Nucleus accumbens (tissue), 56 donors: ENCODE measurements at regions not wholly inside any gene's neighbourhood (a gene's known extent, or its start where the extent isn't known, plus 50 kb on each side); places are given as distances from the start of the nearest gene placed in this dataset.

Source experiments
- DNase-seq, 56 donors: peaks; one replicate each; lab custom pipeline; 2025; lab: John Stamatoyannopoulos, UW

DNA sequence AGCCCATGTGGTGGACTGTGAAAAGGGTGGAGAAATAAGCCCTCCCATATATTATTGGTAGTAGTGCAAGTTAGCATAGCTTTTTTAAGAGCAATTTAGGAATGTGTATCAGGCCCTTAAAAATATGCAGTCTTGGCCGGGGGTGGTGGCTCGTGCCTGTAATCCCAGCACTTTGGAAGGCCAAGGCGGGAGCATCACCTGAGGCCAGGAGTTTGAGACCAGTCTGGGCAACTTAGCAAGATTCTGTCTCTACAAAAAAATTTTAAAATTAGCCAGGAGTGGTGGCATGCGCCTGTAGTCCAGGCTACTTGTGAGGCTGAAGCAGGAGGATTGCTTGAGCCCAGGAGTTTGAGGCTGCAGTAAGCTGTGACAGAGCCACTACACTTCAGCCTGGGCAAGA, 64.2 kb upstream of the BCAT1 start:
- DNase-seq, result no peak

DNA sequence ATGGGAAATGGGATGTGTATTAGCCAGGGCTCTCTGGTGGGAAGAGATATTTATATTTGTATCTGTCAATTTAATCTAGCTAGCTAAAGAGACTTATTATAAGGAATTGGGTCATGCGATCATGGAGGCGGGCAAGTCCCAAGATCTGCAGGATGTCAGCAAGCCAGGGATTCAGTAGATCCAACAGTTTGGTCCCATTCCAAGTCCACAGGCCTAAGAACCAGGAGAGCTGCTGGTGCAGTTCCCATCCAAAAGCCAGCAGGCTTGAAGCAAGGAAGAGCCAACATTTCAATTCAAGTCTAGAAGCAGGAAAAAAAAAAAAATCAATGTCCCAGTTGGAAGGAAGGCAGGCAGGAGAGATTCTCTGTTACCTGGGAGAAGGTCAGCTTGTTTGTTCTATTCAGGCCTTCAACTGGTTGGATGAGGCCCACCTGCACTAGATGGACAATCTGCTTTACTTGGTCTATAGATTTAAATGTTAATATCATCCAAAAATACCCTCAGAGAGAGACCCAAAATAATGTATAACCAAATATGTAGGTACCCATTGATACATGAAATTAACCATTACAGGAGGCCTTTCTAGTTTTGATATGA, 60.7 kb upstream of the BCAT1 start:
- no peak for DNase-seq

DNA sequence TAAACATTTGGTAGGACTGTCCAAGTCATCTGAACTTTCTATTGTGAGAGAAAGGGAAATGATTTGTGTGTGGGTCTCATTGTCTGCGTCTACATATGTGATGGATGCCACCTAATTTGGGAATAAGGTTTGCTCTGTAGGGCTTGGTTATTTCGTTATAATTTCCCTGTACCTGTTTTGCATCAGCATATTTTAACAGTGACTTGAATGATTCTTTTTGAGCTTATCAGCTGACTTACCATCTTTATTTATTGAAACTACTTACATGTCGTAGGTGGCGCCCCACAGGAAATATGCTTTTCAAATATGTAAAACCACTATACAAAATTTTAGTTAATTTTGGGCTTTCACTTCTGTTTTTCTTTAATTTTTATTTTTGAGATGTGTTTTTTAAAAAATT, 56.5 kb upstream of the BCAT1 start:
- DNase-seq, result no peak

DNA sequence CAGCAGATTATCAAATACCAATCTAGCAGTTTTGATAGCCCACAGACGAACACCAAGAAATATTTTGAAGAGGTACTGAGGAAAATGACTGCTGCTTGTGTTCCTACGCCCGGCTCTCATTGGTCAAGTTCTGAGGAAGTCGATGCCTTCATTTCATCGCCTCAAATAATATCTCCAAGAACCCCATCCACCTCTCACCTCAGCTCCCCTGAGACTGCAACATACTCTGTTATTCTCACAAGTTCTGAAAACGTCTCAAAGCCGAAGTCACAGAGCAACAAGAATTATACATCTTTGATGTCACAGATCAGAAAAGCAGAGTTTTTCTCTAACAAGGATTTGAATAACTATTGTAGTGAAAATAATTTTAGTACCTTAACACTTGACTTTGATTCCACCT, 55.5 kb upstream of the BCAT1 start:
- no peak for DNase-seq

DNA sequence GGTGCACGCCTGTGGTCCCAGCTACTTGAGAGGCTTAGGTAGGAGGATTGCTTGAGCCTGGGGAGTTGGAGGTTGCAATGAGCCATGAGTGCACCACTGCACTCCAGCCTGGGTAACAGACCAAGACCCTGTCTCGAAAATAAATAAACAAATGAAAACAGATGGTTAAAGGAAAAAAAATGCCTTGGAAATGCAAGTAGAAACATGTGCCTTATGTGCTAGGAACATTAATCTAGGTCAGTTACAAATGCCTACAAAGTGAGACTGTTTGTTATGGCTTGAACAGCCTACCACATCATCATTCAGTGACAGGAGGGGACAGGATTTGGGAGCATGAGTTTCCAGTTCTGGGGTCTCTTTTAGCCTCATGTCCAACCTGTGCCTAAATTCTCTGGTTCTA, 52.4 kb upstream of the BCAT1 start:
- DNase-seq, result no peak
